PFSK-1 (cell line): ENCODE measurements at regions not wholly inside any gene's neighbourhood (a gene's known extent, or its start where the extent isn't known, plus 50 kb on each side); places are given as distances from the start of the nearest gene placed in this dataset.

Experiments
- FOXP2 ChIP-seq: optimal IDR thresholded peaks from 2 replicates; pipeline ENCODE3; 2011; ENCODE audit warnings: borderline replicate concordance, control low read depth, inconsistent platforms; ENCODE audit not compliant: insufficient read depth; ENCODE audit errors: extremely low read length, extremely low read depth
- POLR2AphosphoS5 ChIP-seq: IDR thresholded peaks from 2 replicates; pipeline ENCODE4 v1.6.1; 2012; ENCODE audit warnings: low read depth, mild to moderate bottlenecking, control low read depth, low read length, moderate library complexity
- SIN3A ChIP-seq: IDR thresholded peaks from 2 replicates; pipeline ENCODE4 v1.6.1; 2012; ENCODE audit warnings: mild to moderate bottlenecking, low read length, moderate library complexity, borderline replicate concordance; ENCODE audit not compliant: insufficient read depth
- TAF1 ChIP-seq: IDR thresholded peaks from 2 replicates; pipeline ENCODE4 v1.6.1; 2012; ENCODE audit warnings: low read length, control low read depth, borderline replicate concordance; ENCODE audit not compliant: insufficient read depth
- TF ChIP-seq, protein P1 (sequence below), 2 experiments: IDR thresholded peaks; 2 replicates each; pipeline versions ENCODE4 v1.6.1 to v1.8.0; 2011 to 2012; ENCODE audit warnings: low read depth in 2 of 2, low read length in 2 of 2, control low read depth in 1 of 2, inconsistent platforms in 1 of 2, mild to moderate bottlenecking in 1 of 2, moderate library complexity in 1 of 2; ENCODE audit not compliant: insufficient read depth in 1 of 2

DNA sequence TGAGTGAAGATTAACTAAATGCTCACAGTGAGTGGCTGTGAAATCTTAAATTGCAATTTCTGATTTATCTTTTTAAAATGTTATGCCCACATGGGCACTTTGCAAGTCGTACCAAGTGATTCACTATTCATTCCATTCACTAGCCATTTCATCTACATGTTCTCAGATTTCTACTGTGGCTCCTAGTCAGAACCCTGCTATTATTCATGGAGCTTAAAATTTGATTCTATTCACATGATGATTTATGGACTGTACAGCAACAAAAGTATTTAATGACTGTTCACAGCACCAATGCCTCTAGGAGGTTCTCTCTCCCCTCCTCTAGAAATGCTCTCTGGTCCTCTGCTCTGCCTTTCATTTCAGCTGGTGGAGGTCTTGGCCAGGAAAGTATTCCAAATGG is 133.5 kb upstream of the MAP3K7 start:
- TF ChIP-seq, protein P1, sequence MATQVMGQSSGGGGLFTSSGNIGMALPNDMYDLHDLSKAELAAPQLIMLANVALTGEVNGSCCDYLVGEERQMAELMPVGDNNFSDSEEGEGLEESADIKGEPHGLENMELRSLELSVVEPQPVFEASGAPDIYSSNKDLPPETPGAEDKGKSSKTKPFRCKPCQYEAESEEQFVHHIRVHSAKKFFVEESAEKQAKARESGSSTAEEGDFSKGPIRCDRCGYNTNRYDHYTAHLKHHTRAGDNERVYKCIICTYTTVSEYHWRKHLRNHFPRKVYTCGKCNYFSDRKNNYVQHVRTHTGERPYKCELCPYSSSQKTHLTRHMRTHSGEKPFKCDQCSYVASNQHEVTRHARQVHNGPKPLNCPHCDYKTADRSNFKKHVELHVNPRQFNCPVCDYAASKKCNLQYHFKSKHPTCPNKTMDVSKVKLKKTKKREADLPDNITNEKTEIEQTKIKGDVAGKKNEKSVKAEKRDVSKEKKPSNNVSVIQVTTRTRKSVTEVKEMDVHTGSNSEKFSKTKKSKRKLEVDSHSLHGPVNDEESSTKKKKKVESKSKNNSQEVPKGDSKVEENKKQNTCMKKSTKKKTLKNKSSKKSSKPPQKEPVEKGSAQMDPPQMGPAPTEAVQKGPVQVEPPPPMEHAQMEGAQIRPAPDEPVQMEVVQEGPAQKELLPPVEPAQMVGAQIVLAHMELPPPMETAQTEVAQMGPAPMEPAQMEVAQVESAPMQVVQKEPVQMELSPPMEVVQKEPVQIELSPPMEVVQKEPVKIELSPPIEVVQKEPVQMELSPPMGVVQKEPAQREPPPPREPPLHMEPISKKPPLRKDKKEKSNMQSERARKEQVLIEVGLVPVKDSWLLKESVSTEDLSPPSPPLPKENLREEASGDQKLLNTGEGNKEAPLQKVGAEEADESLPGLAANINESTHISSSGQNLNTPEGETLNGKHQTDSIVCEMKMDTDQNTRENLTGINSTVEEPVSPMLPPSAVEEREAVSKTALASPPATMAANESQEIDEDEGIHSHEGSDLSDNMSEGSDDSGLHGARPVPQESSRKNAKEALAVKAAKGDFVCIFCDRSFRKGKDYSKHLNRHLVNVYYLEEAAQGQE (IDR thresholded peaks at IDR 0.05; ENCODE audit: insufficient read depth in 1 of 2, low read depth in 2 of 2, low read length in 2 of 2), result no peak
- TF ChIP-seq SIN3A (no peak), POLR2AphosphoS5 (no peak), FOXP2 (no peak), TAF1 (no peak)

DNA sequence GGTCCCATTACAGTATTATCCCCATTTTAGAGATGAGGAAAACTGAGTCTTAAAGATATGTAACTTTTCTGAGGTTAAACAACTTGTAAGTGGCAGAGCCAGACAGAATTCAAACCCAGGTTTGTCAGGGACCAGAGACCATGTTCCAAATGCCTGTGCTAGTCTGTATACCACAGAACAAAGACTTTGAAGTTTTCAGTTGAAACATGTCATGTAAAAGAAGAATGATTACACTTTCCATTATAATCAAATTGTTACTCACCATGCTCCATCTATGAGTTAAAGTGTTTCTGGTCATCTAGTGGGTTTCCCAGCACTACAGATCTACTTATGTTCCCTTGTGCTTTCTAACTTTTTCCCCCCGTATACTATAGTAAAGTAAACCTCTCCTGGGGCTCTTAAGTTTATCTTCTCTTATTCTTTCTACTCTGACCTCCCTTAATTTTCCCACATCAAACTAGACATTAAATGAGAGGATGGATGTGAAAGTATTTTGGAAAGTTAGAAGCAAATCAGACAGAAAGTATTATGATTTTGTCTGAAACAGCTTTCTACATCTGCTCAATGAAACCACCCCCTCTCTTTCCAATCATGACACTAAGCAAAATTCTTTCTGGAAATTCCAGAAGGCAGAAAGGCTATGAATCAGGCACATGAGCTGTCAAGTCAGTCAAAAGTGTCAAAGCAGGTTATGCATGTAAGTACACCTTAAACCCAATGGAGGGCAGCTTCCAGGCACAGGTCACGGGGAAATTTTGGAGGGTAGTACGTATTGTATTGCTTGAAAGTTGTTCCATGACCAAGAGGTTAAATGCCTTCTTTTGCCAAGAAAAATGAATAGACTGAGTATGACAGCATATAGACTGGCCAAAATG is 132.7 kb upstream of the MAP3K7 start:
- TF ChIP-seq, protein P1 (IDR thresholded peaks at IDR 0.05; ENCODE audit: insufficient read depth in 1 of 2, low read depth in 2 of 2, low read length in 2 of 2), result no peak
- TF ChIP-seq POLR2AphosphoS5 (no peak), TAF1 (no peak), SIN3A (no peak), FOXP2 (no peak)

DNA sequence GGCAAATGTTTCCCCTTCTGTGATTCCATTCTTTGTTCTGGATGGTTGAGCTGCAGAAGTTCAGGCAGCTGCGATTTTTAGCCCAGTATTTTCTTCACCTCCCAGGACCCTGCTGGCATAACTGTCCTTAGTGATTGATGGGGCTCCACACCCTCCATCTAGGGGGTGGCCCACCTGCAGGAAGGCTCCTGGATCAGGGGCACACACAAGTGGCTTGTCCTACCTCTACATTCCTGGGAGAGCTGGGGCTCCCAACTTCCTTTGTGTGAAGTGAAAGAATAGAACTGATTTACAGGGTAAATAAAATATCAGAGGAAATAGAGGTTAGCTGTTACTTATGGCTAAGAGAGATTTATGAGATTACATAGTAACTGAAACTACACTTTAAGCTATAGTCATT is 129.5 kb upstream of the MAP3K7 start:
- no peak for TF ChIP-seq POLR2AphosphoS5
- TF ChIP-seq, protein P1 (IDR thresholded peaks at IDR 0.05; ENCODE audit: insufficient read depth in 1 of 2, low read depth in 2 of 2, low read length in 2 of 2), result no peak
- TF ChIP-seq SIN3A, result no peak
- TF ChIP-seq FOXP2, result no peak
- no peak for TF ChIP-seq TAF1

DNA sequence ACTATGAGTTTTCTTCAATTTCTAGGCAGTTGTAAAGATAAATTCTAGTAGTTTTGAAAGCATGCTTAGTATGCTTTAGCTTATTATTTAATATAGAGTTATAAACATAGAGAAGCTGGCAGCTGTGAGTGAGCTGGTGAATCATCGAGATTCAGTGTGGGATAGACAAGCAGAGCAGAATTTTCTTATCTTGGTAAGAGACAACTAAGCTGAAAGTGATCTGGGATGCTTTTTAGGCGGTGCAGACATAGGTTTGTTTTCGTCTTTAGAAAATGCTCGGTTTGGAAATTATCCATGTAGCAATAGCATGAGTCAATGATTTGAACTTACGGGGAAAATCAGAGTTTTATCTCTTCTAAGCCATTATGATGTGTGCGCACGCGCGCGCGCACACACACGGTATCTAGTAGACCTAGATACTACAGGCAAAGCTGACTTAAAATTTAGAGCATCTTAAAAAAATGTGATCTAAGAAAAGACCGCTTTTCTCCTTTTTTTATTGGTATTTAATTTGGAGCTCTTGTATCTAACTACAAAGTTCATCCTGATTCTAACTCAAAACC is 128.3 kb upstream of the MAP3K7 start:
- TF ChIP-seq FOXP2, result no peak
- no peak for TF ChIP-seq POLR2AphosphoS5
- TF ChIP-seq SIN3A, result no peak
- TF ChIP-seq, protein P1 (IDR thresholded peaks at IDR 0.05; ENCODE audit: insufficient read depth in 1 of 2, low read depth in 2 of 2, low read length in 2 of 2), result no peak
- no peak for TF ChIP-seq TAF1

DNA sequence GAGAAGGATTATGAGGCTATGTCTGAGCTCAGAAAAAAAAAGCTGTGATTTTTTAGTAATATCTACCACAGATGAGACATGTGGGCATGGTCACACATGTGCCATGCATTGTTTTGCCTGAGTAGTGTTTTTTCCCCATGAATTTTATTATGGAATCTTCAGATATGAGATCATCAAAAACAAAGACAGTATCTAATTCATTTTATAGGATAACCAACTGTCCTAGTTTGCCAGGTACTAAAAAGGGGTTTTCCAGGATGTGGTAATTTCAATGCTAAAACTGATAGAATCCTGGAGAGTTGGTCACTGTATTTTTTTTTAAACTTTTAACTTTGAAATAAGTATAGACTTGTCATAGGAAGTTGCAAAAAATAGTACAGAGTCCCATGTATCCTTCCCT is 127.4 kb upstream of the MAP3K7 start:
- TF ChIP-seq TAF1, result no peak
- TF ChIP-seq POLR2AphosphoS5, result no peak
- no peak for TF ChIP-seq FOXP2
- TF ChIP-seq, protein P1 (IDR thresholded peaks at IDR 0.05; ENCODE audit: insufficient read depth in 1 of 2, low read depth in 2 of 2, low read length in 2 of 2), result no peak
- TF ChIP-seq SIN3A, result no peak
